GM19351 (cell line): ENCODE measurements at regions not wholly inside any gene's neighbourhood (a gene's known extent, or its start where the extent isn't known, plus 50 kb on each side); places are given as distances from the start of the nearest gene placed in this dataset.
"Not testable (repeated sequence)": the region's sequence is repeated elsewhere in the genome, so short reads cannot be mapped to it uniquely, and the experiment has no call there.

ENCODE experiments used
- ATAC-seq: cut with Tn5 transposase; IDR thresholded peaks from one replicate; pipeline ENCODE4 v1.9.1; 2021; ENCODE audit warnings: mild to moderate bottlenecking, moderate library complexity; ENCODE audit not compliant: unreplicated experiment

- ATAC-seq, result no peak
These were observed 131.9 kb upstream of the NFIA start for GRCh38 chr1:60950224-60951063.

GRCh38 chr1:60949826-60950197 is 132.5 kb upstream of the NFIA start:
- ATAC-seq, result no peak

GRCh38 chr1:60949154-60949825 is 133.1 kb upstream of the NFIA start:
- no peak for ATAC-seq

GRCh38 chr1:60948486-60948885 is 133.9 kb upstream of the NFIA start:
- ATAC-seq, result no peak

GRCh38 chr1:60947367-60947766 is 135.0 kb upstream of the NFIA start:
- ATAC-seq, result no peak

- no peak for ATAC-seq
These were observed 139.3 kb upstream of the NFIA start for GRCh38 chr1:60942896-60943638.

- no peak for ATAC-seq
These were observed 140.1 kb upstream of the NFIA start for GRCh38 chr1:60942291-60942690.

- not testable (repeated sequence) for ATAC-seq
These were observed 141.7 kb upstream of the NFIA start for GRCh38 chr1:60940685-60941084.

- no peak for ATAC-seq
These were observed 144.6 kb upstream of the NFIA start for GRCh38 chr1:60937720-60938119.

- no peak for ATAC-seq
These were observed 145.6 kb upstream of the NFIA start for GRCh38 chr1:60936591-60937342.

- ATAC-seq, result no peak
These were observed 146.2 kb upstream of the NFIA start for GRCh38 chr1:60936163-60936562.

- ATAC-seq, result no peak
These were observed 146.7 kb upstream of the NFIA start for GRCh38 chr1:60935599-60936110.

GRCh38 chr1:60930130-60930529 is 152.2 kb upstream of the NFIA start:
- no peak for ATAC-seq

- ATAC-seq, result no peak
These were observed 157.2 kb upstream of the NFIA start for GRCh38 chr1:60924964-60925798.

GRCh38 chr1:60924165-60924564 is 158.2 kb upstream of the NFIA start:
- ATAC-seq, result no peak

- no peak for ATAC-seq
These were observed 158.8 kb upstream of the NFIA start for GRCh38 chr1:60923389-60924087.

- no peak for ATAC-seq
These were observed 160.1 kb upstream of the NFIA start for GRCh38 chr1:60922304-60922703.

- ATAC-seq, result no peak
These were observed 161.2 kb upstream of the NFIA start for GRCh38 chr1:60921175-60921574.

- no peak for ATAC-seq
These were observed 161.8 kb upstream of the NFIA start for GRCh38 chr1:60920561-60920960.
